GM13976 (cell line): ENCODE measurements at regions not wholly inside any gene's neighbourhood (a gene's known extent, or its start where the extent isn't known, plus 50 kb on each side); places are given as distances from the start of the nearest gene placed in this dataset.

Source experiments
- DNase-seq: peaks from one replicate; pipeline ENCODE4 v3.0.0; 2012; ENCODE audit warnings: low spot score
- CTCF ChIP-seq: IDR thresholded peaks from 2 replicates; pipeline ENCODE4 v1.5.1; 2012; ENCODE audit warnings: borderline replicate concordance, mild to moderate bottlenecking; ENCODE audit not compliant: insufficient read depth; ENCODE audit errors: extremely low read depth, missing control alignments, control extremely low read depth
- in situ Hi-C: fragments of 300-500 bp; cut with MboI; formaldehyde crosslinking; loops from one replicate; pipeline ENCODE4 v1.12.0; 2022; ENCODE audit warnings: low sequenced_read_pairs, mixed read lengths, inconsistent platforms; ENCODE audit not compliant: unreplicated experiment

DNA sequence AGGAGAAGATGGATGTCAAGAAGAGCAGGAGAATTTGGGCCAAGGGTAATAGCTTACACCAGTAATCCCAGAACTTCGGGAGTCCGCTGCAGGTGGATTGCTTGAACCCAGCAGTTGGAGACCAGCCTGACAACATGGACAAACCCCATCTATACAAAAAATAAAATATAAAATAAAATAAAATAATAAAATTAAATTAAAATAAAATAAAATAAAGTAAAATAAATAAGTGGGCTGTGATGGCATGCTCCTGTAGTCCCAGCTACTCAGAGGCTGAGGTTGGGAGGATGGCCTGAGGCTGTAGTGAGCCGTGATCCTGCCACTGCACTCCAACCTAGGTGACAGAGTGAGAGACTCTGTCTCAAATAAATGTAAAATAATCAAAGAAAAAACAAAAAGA lies 1946.7 kb downstream of the MRPL39 start:
- no peak for TF ChIP-seq CTCF
- no peak for DNase-seq
- in situ Hi-C loops = no loop called here

- TF ChIP-seq CTCF = no peak
- no peak for DNase-seq
- in situ Hi-C loops = no loop called here
These were observed 1962.5 kb downstream of the MRPL39 start for GRCh38 chr21:23644768-23645167.

DNA sequence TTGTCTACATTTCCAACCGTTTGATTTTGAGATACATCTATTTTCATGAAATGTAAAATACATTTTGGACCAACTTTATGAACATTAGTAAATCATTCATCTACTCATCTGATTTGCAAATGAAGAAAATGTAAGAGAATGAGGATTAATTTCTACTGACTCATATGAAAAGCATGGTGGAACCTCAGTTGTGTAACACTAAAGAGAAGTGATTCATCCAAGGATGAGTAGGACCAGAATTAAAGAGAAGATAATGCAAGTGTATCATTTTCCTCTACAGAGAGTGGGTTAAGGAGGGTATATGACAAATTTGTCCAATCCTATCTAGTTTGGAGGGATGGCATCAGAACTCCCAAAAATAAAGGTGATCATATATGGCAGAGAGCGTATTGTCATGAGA lies 1967.6 kb downstream of the MRPL39 start:
- no peak for TF ChIP-seq CTCF
- in situ Hi-C loops = no loop called here
- no peak for DNase-seq

GRCh38 chr21:23638131-23638695 lies 1969.1 kb downstream of the MRPL39 start:
- DNase-seq = no peak
- in situ Hi-C loops = no loop called here
- TF ChIP-seq CTCF = no peak

- no peak for TF ChIP-seq CTCF
- in situ Hi-C loops = no loop called here
- DNase-seq = no peak
These were observed 1973.8 kb downstream of the MRPL39 start for GRCh38 chr21:23633447-23633940.

DNA sequence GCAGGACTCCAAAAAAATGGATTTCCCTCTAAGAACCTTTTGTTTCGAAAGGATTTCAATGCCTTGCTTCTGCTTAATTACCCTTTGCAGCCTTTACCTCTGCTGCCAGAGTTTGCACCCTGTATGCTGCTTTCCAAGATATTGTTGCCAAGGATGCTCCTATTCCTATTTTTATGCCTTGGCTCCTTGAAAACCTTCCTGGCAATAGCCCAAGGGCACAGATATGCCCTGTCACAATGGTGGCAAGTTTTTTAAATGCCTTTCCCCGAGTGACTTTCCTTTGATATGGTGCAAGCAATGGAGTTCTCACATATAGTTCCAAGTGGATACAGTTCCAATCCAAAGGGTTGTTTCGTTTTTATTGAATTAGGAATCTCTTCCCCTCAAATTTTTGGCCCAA lies 1983.0 kb downstream of the MRPL39 start:
- no peak for TF ChIP-seq CTCF
- in situ Hi-C loops = no loop called here
- DNase-seq = no peak
